Naive thymus-derived CD4-positive, alpha-beta T cell (primary cell): ENCODE measurements at regions not wholly inside any gene's neighbourhood (a gene's known extent, or its start where the extent isn't known, plus 50 kb on each side); places are given as distances from the start of the nearest gene placed in this dataset.

Experiments
- ATAC-seq: fragments of 150-1000 bp; cut with Tn5 transposase; 2 replicates; pipeline ENCODE4 v1.10.0; 2021; ENCODE audit warnings: mild to moderate bottlenecking, moderate library complexity
- CTCF ChIA-PET: fragments of 350-600 bp; sonication (Branson Sonifier 250); formaldehyde crosslinking; loops from one replicate; lab custom pipeline; 2021; ENCODE audit warnings: antibody characterized with exemption; lab: Charles Lee
- POLR2A ChIA-PET: fragments of 350-600 bp; sonication (Branson Sonifier 250); formaldehyde crosslinking; loops from one replicate; lab custom pipeline; 2021; ENCODE audit warnings: antibody characterized with exemption, inconsistent platforms; lab: Charles Lee
- DNase-seq, 9 donors: peaks; one replicate each; pipeline versions ENCODE4 v3.0.0 to v3.0.0-alpha.2; 2020 to 2022; ENCODE audit warnings: mixed read lengths in 1 of 9
- H3K27ac ChIP-seq: one replicate; pipeline ENCODE4 v1.7.0; 2013; ENCODE audit warnings: mild to moderate bottlenecking, low read depth, low read length, moderate library complexity
- H3K27me3 ChIP-seq, 2 donors: one replicate each; pipeline ENCODE4 v1.7.0; 2013; ENCODE audit warnings: low read length in 2 of 2, mild to moderate bottlenecking in 2 of 2, moderate library complexity in 2 of 2; ENCODE audit not compliant: control insufficient read depth in 2 of 2, insufficient read depth in 2 of 2
- H3K36me3 ChIP-seq, 3 experiments: 1 replicate in 2 of 3; 2 replicates in 1 of 3; pipeline ENCODE4 v1.7.0; 2013; ENCODE audit warnings: low read length in 3 of 3, mild to moderate bottlenecking in 3 of 3, moderate library complexity in 1 of 3; ENCODE audit not compliant: insufficient read depth in 3 of 3, control insufficient read depth in 2 of 3
- H3K4me1 ChIP-seq, 2 donors: one replicate each; pipeline ENCODE4 v1.7.0; 2013; ENCODE audit warnings: low read length in 2 of 2, mild to moderate bottlenecking in 2 of 2, moderate library complexity in 1 of 2; ENCODE audit not compliant: control insufficient read depth in 2 of 2, insufficient read depth in 2 of 2
- H3K4me3 ChIP-seq: 2 replicates; pipeline ENCODE4 v1.7.0; 2013; ENCODE audit warnings: mild to moderate bottlenecking, low read length
- H3K9me3 ChIP-seq, 3 experiments: 1 replicate in 2 of 3; 2 replicates in 1 of 3; pipeline ENCODE4 v1.7.0; 2013; ENCODE audit warnings: low read length in 3 of 3; ENCODE audit not compliant: control insufficient read depth in 2 of 3
- H3K27ac Mint-ChIP-seq, 9 donors: one replicate each; pipeline ENCODE4 v1.8.0; 2020 to 2022; ENCODE audit warnings: mixed read lengths in 9 of 9, mild to moderate bottlenecking in 8 of 9, moderate library complexity in 5 of 9, inconsistent platforms in 2 of 9
- H3K27me3 Mint-ChIP-seq, 5 donors: one replicate each; pipeline ENCODE4 v1.8.0; 2021 to 2022; ENCODE audit warnings: mixed read lengths in 5 of 5, mild to moderate bottlenecking in 1 of 5
- H3K36me3 Mint-ChIP-seq, 5 donors: one replicate each; pipeline ENCODE4 v1.8.0; 2020 to 2022; ENCODE audit warnings: mixed read lengths in 5 of 5, mild to moderate bottlenecking in 3 of 5, inconsistent platforms in 1 of 5
- H3K4me1 Mint-ChIP-seq, 7 donors: one replicate each; pipeline ENCODE4 v1.8.0; 2020 to 2022; ENCODE audit warnings: mixed read lengths in 7 of 7, mild to moderate bottlenecking in 3 of 7, inconsistent platforms in 1 of 7
- H3K4me3 Mint-ChIP-seq, 10 donors: one replicate each; pipeline ENCODE4 v1.8.0; 2020 to 2022; ENCODE audit warnings: mild to moderate bottlenecking in 10 of 10, mixed read lengths in 10 of 10, moderate library complexity in 6 of 10, inconsistent platforms in 2 of 10
- H3K9me3 Mint-ChIP-seq, 11 donors: one replicate each; pipeline ENCODE4 v1.8.0; 2020 to 2022; ENCODE audit warnings: mixed read lengths in 11 of 11, mild to moderate bottlenecking in 4 of 11, inconsistent platforms in 1 of 11, moderate library complexity in 1 of 11
- intact Hi-C, 2 donors: fragments of 100-400 bp; cut with micrococcal nuclease; formaldehyde crosslinking; loops; one replicate each; pipeline ENCODE4 v1.15.1; 2023

- DNase-seq (no peak), ATAC-seq (no peak)
- no peaks in the 10 kb centered on the region for H3K4me1 ChIP-seq
- H3K4me1 Mint-ChIP-seq, result peaks cover 0 to 9% (median 8%) of the 10 kb centered on the region in 7 donors
- peaks cover 6 to 30% (median 11%) of the 10 kb centered on the region in 11 donors for H3K9me3 Mint-ChIP-seq
- intact Hi-C loops, result no loop called here
- POLR2A ChIA-PET, result no interaction called here
- H3K27me3 ChIP-seq, result no peaks in the 10 kb centered on the region
- H3K27ac ChIP-seq, result no peak overlapping the region
- H3K9me3 ChIP-seq, result no peaks in the 10 kb centered on the region
- no peak overlapping the region for H3K27ac Mint-ChIP-seq
- H3K36me3 Mint-ChIP-seq, result peaks cover 0 to 7% (median 4%) of the 10 kb centered on the region in 5 donors
- no peak overlapping the region for H3K4me3 ChIP-seq
- peaks cover 36 to 52% (median 42%) of the 10 kb centered on the region in 5 donors for H3K27me3 Mint-ChIP-seq
- CTCF ChIA-PET, result interaction anchor here (0.6 kb wide), 1 partner anchor 16 kb away, joined by 3 read pairs; no protein-coding TSS in a partner anchor
- no peaks in the 10 kb centered on the region for H3K36me3 ChIP-seq
- no peak overlapping the region for H3K4me3 Mint-ChIP-seq
These were observed 53.3 kb downstream of the C7orf25 start for GRCh38 chr7:42858570-42858969.

- Histone ChIP-seq H3K9me3 (no peaks in the 10 kb centered on the region), H3K4me3 (no peak overlapping the region), H3K27ac (no peak overlapping the region), H3K36me3 (no peaks in the 10 kb centered on the region), H3K27me3 (no peaks in the 10 kb centered on the region), H3K4me1 (no peaks in the 10 kb centered on the region)
- Mint-ChIP-seq H3K27me3 (peaks cover 35 to 49% (median 47%) of the 10 kb centered on the region in 5 donors), H3K4me3 (peak overlapping the region in 9 of 10 donors; percentile 33 to 72 (median 63)), H3K36me3 (peaks cover 0 to 4% (median 0%) of the 10 kb centered on the region in 5 donors), H3K27ac (no peak overlapping the region), H3K9me3 (peaks cover 0 to 11% (median 4%) of the 10 kb centered on the region in 11 donors), H3K4me1 (peaks cover 0 to 9% (median 8%) of the 10 kb centered on the region in 7 donors)
- ATAC-seq (no peak), DNase-seq (no peak)
- POLR2A ChIA-PET, result no interaction called here
- CTCF ChIA-PET, result no interaction called here
- intact Hi-C loops, result no loop called here
These were observed 55.3 kb downstream of the C7orf25 start for GRCh38 chr7:42856605-42856987.

- ChIA-PET POLR2A (no interaction called here), CTCF (no interaction called here)
- H3K27me3 Mint-ChIP-seq, result peaks cover 29 to 54% (median 46%) of the 10 kb centered on the region in 5 donors
- H3K27ac Mint-ChIP-seq, result no peak overlapping the region
- DNase-seq, result no peak
- intact Hi-C loops, result no loop called here
- Histone ChIP-seq H3K9me3 (no peaks in the 10 kb centered on the region), H3K27ac (no peak overlapping the region), H3K4me3 (no peak overlapping the region), H3K4me1 (no peaks in the 10 kb centered on the region), H3K36me3 (no peaks in the 10 kb centered on the region), H3K27me3 (no peaks in the 10 kb centered on the region)
- H3K9me3 Mint-ChIP-seq, result peaks cover 0 to 2% (median 0%) of the 10 kb centered on the region in 11 donors
- peaks cover 0 to 9% (median 8%) of the 10 kb centered on the region in 7 donors for H3K4me1 Mint-ChIP-seq
- no peak overlapping the region for H3K4me3 Mint-ChIP-seq
- no peak for ATAC-seq
- peaks cover 0 to 4% (median 0%) of the 10 kb centered on the region in 5 donors for H3K36me3 Mint-ChIP-seq
These were observed 57.2 kb downstream of the C7orf25 start for GRCh38 chr7:42854571-42855118.

GRCh38 chr7:42852531-42852930 lies 59.3 kb downstream of the C7orf25 start:
- Histone ChIP-seq H3K4me3 (no peak overlapping the region), H3K9me3 (no peaks in the 10 kb centered on the region), H3K36me3 (no peaks in the 10 kb centered on the region), H3K27me3 (no peaks in the 10 kb centered on the region), H3K4me1 (no peaks in the 10 kb centered on the region), H3K27ac (no peak overlapping the region)
- H3K9me3 Mint-ChIP-seq, result peaks cover 0 to 4% (median 0%) of the 10 kb centered on the region in 11 donors
- no peak overlapping the region for H3K27ac Mint-ChIP-seq
- ATAC-seq (no peak), DNase-seq (no peak)
- ChIA-PET POLR2A (no interaction called here), CTCF (interaction anchor here (0.7 kb wide), 1 partner anchor 17 kb away, joined by 4 read pairs; no protein-coding TSS in a partner anchor)
- peaks cover 0 to 9% (median 8%) of the 10 kb centered on the region in 7 donors for H3K4me1 Mint-ChIP-seq
- peaks cover 24 to 54% (median 45%) of the 10 kb centered on the region in 5 donors for H3K27me3 Mint-ChIP-seq
- H3K36me3 Mint-ChIP-seq, result peaks cover 0 to 4% (median 0%) of the 10 kb centered on the region in 5 donors
- intact Hi-C loops, result no loop called here
- no peak overlapping the region for H3K4me3 Mint-ChIP-seq

GRCh38 chr7:42843205-42843800 lies 68.6 kb downstream of the C7orf25 start:
- Mint-ChIP-seq H3K36me3 (no peaks in the 10 kb centered on the region), H3K27me3 (peaks cover 31 to 39% (median 38%) of the 10 kb centered on the region in 5 donors), H3K4me1 (no peaks in the 10 kb centered on the region), H3K4me3 (no peak overlapping the region), H3K9me3 (peaks cover 0 to 3% (median 0%) of the 10 kb centered on the region in 11 donors), H3K27ac (no peak overlapping the region)
- H3K36me3 ChIP-seq, result no peaks in the 10 kb centered on the region
- CTCF ChIA-PET, result interaction anchor here (0.6 kb wide), 1 partner anchor 15 kb away, joined by 3 read pairs; no protein-coding TSS in a partner anchor
- no peak overlapping the region for H3K4me3 ChIP-seq
- ATAC-seq (no peak), DNase-seq (no peak)
- intact Hi-C loops, result loop anchor here in 1 of 2 donors (2.0 kb wide), 1 partner anchor 903 kb away; no protein-coding TSS in a partner anchor
- H3K4me1 ChIP-seq, result no peaks in the 10 kb centered on the region
- no peaks in the 10 kb centered on the region for H3K9me3 ChIP-seq
- no peaks in the 10 kb centered on the region for H3K27me3 ChIP-seq
- POLR2A ChIA-PET, result no interaction called here
- H3K27ac ChIP-seq, result no peak overlapping the region

- Histone ChIP-seq H3K27me3 (no peaks in the 10 kb centered on the region), H3K4me1 (no peaks in the 10 kb centered on the region), H3K9me3 (no peaks in the 10 kb centered on the region), H3K36me3 (no peaks in the 10 kb centered on the region), H3K4me3 (no peak overlapping the region), H3K27ac (no peak overlapping the region)
- no peaks in the 10 kb centered on the region for H3K4me1 Mint-ChIP-seq
- no peaks in the 10 kb centered on the region for H3K36me3 Mint-ChIP-seq
- CTCF ChIA-PET, result interaction anchor here (0.6 kb wide), 1 partner anchor 17 kb away, joined by 4 read pairs; no protein-coding TSS in a partner anchor
- H3K9me3 Mint-ChIP-seq, result no peaks in the 10 kb centered on the region
- POLR2A ChIA-PET, result no interaction called here
- peaks cover 0 to 51% (median 30%) of the 10 kb centered on the region in 5 donors for H3K27me3 Mint-ChIP-seq
- DNase-seq (no peak), ATAC-seq (no peak)
- no peak overlapping the region for H3K4me3 Mint-ChIP-seq
- H3K27ac Mint-ChIP-seq, result no peak overlapping the region
- intact Hi-C loops, result no loop called here
These were observed 77.2 kb downstream of the C7orf25 start for GRCh38 chr7:42834676-42835075.
